GM11168 (cell line): ENCODE measurements at regions not wholly inside any gene's neighbourhood (a gene's known extent, or its start where the extent isn't known, plus 50 kb on each side); places are given as distances from the start of the nearest gene placed in this dataset.

Source experiments
- in situ Hi-C: fragments of 300-500 bp; cut with MboI; formaldehyde crosslinking; loops from one replicate; pipeline ENCODE4 v1.12.0; 2022; ENCODE audit warnings: low sequenced_read_pairs; ENCODE audit not compliant: unreplicated experiment

DNA sequence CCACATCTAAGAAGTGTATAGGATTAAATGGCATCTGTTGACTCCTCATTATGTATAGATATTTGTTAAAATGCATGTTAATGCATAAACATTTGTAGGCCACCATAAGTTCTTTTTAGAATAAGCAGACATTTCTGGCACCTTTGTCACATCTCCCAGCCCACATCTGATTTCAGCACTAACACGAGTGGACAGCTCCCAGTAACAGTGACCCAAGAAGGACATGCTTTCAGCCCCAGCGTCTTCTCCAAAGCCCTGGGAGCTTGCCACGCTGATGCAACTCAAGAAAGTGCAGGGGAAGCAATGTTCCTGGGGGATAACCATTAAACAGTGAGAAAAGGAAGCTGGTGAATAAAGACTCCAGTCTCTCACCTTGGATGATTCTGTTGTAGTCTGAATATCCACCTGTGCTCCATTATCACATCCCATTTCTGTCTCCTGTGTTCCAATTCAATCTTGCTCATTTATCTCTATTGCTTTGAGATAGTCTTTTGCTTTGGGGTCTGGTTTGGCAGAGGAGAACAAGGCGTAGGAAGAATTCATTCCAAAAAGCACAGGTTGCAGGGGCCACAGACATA is 182.6 kb upstream of the THSD7B start:
- in situ Hi-C loops, result no loop called here

DNA sequence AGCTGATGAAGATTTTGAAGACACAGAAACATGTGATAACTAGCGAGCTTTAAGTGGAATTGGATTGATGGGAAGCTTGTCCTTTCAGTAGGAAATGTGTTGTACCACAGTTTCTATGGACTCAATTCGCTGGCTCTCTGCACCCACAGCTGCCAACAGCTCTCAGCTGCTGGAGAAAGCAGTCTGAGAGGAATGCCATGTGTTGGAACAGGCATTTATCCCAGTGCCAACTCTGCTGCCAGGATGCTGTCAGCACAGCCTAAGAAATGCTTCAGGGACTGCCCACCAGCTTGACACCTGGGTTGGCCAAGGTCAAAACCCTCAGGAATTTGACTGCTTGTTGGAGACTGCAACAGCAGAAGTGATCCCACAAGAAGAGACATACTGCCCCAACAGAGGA is 193.0 kb upstream of the THSD7B start:
- in situ Hi-C loops, result no loop called here

DNA sequence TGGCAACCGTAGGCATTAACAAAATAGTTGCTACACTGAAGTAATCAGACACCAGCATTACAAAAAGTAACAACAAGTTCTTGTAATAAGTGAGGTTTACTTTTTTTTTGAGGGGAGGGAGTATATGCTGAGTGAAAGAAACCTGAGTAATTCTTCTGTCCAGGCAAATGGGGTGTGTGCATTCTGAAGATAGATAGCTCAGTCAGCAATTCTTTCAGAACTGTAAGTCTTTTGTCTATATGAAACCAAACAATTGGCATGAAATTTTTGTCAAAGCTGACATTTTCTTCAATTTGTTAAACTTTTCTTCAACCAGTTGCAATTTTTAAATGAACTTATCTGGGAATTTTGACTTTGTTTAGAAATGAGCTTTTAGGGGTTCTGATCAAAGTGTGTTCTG is 208.1 kb upstream of the THSD7B start:
- in situ Hi-C loops, result no loop called here

DNA sequence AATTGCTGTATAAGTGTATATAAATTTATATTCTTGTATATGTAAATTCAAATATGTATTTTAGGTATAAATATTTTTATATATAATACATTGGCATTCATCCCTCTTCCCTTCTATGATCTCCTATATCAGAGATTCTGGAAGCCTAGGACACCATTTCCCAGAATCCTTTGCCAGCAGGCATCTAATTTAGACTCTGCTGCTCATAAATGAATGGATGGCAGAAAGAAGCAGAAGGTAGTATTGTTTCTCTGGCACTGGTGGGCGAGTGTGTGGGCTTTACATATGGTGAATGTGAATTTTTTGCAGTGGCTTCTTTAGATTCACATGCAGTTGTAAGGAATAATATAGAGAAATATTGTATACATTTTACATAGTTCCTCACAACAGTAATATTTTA is 215.2 kb upstream of the THSD7B start:
- in situ Hi-C loops, result no loop called here

DNA sequence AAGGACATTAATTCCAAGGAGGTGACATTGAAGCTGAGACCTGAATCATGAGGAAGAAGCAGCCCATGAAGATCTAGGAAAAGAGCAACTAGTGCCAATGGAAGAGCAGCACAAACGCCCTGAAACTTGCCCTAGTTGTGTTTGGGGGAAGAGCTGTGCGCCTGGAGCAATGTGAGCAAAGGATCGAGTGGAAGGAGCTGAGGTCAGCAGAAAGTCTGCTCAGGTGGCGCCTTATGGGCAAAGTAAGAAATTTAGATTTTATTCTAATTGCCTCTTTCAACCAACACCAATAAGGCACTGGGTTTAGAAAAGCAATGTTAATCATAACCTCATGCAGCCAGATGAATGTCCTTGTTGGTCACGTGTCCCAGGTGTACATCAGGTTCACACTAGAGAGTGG is 226.0 kb upstream of the THSD7B start:
- in situ Hi-C loops, result no loop called here

DNA sequence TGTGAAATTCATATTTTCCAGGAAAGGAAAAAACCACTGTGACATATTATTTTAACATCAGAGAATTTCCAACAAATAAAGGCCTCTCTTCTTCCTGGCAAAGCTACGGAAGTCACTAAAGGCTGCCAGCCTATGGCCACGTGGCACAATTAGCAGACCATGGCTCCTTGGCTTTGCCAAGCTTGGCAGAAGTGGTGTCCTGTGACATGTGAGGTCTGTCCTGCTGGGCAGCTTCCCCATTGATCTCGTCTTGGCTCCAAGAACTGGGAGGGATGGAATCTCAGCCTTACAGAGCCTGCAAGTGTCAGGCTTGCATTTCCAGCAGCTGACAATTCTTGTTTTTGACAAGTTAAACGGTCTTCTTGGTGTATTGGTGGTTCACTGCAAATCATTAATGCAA is 226.9 kb upstream of the THSD7B start:
- in situ Hi-C loops, result no loop called here

DNA sequence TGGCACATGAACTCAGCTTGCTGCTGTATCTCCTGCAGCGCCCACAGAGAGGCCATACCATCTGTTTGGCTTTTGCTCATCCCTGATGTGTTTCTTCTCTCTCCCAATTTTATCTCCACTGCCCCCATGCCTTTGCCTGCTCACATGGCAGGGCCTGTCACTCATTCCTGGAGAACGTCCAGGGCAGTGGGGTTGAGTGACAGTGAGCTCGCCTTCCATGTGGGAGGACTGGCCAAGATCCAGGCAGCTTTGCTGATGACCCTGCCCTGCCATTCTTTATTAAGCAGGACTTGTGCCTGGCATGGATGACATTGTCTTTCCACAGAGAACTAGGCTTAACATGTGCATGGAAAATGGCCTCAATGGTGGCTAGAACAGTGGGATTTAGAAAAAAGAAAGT is 230.5 kb upstream of the THSD7B start:
- in situ Hi-C loops, result no loop called here

DNA sequence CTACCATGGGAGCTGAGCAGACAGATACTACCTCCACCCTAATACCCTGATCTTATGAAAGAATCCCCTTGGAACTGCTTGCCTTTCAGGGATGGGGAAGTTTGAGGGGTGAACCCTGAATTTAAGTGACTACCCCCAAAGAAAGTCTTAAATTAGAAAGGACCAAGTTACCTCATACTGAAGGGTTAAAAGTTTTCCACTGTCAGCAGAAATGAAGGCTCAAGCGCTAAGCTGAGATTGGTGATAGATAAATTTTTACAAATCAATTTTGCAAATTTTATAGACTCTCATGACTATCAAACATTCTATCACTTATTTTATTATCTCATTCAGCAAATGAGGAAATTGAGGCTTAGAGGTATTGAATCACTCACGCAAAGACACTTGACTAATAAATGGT is 233.2 kb upstream of the THSD7B start:
- in situ Hi-C loops, result no loop called here

DNA sequence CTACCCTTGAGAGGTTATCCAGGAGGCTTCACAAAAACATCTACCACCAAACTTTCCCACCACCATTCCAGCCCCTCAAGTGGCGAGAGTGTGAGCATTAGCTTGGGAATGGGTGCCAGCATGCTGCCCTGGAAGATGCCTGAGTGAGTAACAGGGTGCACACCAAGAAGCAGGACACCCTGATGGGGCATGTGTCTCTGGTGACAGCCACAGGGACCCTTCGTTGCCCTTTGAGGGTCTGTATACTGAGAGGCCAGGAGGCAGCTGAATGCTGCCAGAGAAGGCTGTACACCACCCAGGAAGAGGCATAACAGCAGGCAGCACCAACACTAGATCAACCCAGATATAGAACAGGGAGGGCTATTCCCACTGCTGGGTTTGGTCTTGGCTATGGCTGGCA is 233.6 kb upstream of the THSD7B start:
- in situ Hi-C loops, result no loop called here

DNA sequence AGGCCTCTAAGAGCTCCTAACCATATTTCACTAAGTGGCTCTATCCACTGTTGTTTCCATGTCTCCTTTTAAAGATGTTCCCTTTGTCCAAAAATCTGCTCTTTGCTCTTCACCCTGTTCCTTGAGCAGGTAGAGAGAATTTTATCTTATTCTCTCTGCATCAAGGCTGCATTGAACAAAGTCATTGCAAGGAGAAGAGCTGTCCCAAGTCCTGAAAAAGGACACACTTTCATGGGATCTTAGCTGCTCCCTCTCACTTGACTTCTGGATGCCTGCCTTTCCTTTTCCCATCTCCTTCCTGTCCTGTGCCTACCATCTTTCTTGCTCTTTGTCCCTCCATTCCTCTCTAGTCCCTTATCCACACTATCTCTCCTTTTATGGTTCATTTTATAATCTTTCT is 235.2 kb upstream of the THSD7B start:
- in situ Hi-C loops, result no loop called here

DNA sequence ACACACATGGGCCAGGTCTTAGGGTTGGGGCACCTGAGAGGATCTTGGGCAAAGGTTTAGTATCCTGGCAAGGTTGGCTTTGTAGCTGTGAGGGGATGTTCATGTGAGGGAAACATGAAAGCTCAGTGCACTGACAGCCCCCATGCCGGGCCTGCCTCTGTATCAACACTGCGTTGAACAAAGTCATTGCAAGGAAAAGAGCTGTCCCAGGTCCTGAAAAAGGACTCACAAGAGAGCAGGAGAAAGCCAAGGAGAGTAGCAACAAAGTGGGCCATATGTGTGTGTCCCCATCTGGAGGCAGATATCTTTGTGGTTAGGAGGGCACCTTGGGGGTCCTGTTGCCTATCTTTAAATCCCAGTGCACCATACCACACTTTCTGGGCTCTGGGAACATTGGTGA is 237.8 kb upstream of the THSD7B start:
- in situ Hi-C loops, result no loop called here

DNA sequence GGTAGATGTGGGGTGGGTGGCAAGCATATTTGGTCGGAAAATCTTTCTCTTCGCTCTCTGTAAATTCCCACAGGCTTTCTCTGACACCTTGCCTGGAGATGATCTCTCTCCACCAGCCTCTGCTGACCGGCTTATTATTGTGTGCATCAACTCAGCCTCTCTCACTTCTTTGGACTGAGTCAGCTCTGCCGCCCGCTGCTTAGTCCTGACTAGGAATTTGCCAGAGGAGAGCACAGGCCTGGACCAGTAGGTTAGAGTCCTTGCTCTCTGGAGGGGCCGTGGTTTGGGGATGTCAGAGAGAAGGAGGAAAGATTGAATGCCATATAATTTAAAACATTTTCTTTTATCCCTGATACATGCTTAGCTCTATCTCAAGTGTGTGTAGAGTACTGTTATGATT is 242.6 kb upstream of the THSD7B start:
- in situ Hi-C loops, result no loop called here

DNA sequence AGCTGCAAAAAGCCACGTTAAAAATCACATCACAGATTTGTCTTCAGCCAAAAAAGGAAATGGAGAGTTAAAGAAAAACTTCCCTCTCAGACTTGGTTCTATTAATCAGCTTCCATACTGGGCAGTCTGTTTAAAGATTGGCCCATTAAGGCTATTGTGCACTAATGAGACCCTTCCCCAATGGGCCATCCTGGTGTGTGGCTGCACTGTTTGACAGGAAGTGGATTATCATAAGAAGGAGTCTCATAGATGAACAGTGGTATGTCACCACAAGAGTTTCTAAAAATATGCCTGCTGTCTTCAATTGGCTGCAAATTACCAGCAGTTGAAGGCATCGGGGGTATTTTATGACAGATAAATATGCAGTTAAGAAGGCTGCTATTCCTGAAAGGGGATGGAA is 247.6 kb upstream of the THSD7B start:
- in situ Hi-C loops, result no loop called here

DNA sequence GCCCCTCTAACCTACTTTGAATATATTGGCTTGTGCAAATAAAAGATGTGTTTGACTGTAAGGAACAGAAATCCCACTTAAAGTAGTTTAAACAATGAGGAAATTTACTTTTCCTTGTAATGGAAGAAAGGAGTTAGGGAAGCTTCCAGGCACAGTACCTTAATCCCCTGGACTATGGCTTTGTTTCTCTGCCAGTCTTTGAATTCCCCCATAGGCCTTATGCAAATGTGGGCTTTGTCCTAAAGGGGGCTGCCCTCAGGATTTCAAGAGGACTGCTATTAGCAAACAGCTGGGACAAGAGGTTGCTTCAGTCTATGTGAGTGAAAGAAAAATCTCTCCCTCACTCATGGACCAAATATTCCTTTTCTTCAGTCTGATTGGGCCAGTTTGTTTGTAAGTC is 255.1 kb upstream of the THSD7B start:
- in situ Hi-C loops, result no loop called here

DNA sequence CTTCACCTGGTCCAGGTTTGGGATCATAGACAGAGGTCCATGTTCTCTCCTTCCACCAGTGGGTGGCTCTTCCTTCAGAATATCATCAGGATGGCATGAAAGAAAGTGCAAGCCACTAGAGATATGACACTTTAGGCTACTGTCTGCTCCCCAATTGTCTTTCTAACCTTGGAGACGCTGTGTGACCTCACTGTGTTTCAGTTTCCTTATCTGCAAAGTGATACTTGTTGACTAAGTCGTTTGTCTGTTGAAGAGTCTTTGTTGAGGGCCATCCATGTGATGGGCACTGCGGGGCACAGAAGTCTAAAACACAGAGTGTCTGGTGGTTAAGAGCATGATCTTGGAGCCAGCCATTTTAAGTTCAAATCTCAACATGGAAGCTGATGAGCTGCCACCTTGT is 259.9 kb upstream of the THSD7B start:
- in situ Hi-C loops, result no loop called here

DNA sequence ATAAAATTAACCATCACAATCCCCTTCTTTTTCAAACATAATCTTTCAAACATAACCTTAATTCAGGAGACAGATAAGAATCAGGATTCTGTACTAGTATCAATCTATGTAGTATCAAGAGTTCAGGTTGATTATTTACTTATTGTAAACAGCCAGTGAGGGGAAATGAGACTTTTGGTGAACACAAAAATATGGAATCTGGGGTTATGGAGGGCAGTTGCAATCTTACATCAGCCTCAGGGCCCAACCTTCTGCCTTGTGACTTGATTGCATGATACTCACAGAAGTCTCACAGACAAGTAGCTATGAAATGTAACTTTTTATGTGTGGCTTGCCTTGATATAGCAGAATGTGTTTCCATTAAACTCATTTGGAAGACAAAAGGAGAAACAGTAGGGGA is 262.7 kb upstream of the THSD7B start:
- in situ Hi-C loops, result no loop called here

DNA sequence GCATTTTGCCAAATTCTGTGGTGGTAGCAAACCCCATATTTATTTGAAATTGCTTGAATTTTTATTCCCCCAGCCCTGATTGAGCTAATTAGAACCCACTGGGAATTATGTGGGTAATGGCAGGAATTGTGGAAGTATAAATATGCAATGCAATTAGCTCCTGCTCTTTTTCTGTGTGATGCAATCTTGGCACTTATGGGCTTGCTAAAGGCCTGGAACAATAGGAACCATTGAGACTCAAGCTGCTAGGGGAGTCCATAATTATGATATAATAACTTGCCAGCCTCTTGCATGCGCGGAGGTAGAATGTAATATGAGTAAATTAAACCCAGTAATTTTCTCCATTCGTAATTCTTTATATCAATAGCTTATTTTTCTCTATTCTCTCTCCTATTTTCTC is 267.6 kb upstream of the THSD7B start:
- in situ Hi-C loops, result no loop called here

DNA sequence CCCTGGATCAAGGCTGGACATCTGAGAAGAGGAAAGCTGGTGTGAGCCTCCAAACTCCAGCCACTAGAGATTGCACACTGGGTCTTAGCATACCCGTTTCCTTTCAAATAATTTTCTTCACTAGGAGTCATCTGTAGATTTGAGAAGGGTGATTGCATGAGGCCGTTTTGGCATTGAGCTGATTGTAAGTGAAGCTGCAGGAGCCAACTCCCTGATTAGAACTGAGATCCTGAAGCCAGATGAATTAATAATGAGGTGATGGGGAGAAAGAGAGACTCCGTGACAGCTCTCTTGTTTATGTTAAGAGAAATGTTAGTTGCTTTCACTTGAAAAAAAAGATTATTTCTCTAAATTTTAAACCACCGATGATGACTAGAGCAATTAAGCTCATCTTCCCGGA is 268.4 kb upstream of the THSD7B start:
- in situ Hi-C loops, result no loop called here

DNA sequence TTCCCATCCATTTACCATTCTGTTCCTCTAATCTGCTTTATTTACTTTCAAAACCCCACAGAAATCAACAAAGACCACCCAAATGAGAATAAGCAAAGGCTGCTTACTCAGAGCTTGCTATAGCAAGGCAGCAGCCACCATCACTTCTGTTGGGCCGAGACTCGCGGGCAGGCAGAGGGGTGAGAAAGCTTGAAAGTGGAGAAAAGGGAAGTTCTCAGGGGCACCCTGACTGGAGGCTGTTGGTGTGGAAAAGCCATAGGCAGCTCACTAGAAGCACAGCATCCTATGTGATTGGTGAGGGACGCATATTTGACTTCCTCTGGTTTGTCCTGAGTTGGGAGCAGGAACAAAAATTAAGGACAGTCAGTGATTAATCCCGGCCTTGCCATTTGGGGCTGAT is 269.7 kb upstream of the THSD7B start:
- in situ Hi-C loops, result no loop called here

DNA sequence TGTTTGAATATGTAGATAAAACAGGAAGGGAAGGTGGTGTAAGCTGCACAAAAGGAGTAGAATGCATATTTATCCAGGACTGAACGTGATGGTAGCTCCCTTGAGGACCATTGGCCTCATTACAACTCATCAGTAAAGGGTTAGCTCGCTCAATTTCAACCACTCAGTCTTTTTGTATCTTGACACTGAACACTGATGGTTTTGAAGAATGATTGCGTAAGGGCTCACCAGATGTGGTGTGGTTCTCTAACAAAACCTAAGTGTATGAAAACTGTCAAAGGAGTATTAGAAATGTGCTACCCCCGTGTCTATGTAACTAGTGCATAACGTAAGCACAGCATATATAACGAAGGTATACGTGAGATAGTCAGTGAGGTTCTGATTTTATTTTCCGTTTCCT is 272.4 kb upstream of the THSD7B start:
- in situ Hi-C loops, result no loop called here

DNA sequence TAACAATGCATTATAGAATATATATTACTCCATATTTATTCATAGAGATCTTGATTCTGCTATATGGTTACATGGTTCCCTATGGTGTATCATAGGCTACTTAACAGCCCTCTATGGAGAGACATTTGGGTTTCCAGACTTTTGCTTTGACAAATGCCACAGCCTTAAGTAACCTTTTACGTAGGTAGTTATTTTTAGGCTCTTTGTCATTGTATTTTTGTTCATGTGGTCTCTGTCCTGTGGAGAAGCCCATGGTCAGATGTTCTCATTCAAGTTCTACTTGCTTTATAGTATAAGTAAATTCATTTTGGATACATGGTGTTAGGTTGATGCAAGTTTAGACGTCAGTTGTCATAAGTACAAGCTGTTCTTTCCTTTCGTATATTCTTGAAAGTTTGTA is 275.2 kb upstream of the THSD7B start:
- in situ Hi-C loops, result no loop called here

DNA sequence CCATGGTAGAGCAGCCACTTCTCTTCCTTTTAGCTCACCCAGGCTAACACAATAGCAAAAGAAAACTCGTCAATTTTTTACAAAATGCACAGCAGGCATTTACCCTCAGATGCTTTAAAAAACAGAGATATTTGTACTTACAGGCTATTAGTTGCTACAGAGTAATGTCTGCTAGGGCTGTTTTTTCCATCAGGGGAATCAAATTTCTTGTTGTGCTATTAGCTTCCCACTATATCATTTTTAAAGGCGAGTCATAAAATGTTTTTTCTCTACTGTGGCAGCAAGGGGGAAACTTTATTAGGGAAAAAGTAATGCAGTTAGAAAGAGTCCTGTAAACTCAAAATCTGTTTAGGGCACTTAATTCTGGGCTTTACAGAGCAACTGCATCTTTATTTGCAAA is 277.9 kb upstream of the THSD7B start:
- in situ Hi-C loops, result no loop called here

DNA sequence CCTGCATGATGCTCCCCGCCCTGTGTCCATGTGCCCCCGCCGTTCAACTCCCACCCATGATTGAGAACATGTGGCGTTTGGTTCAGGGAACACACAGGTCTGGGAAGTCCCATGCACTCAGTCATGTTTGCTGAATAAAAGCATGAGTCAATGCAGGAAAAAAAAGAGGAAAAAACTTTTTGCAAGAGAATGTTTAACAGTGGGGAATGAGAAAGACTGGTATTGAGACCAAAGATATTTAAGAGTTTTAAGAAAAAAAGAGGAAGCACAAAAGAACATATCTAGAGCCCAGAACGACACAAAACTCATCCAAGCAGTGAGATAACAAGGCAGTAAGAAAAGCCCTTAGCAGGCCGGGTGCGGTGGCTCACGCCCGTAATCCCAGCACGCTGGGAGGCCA is 279.2 kb upstream of the THSD7B start:
- in situ Hi-C loops, result no loop called here
